MM.1S (cell line): ENCODE measurements at regions not wholly inside any gene's neighbourhood (a gene's known extent, or its start where the extent isn't known, plus 50 kb on each side); places are given as distances from the start of the nearest gene placed in this dataset.

Source experiments
- DNase-seq: peaks from one replicate; pipeline ENCODE4 v3.0.0-alpha.2; 2015
- H2AFZ ChIP-seq: fragments of 300-600 bp; sonication (generic); 2 replicates; pipeline ENCODE4 v1.6.0; 2016; ENCODE audit warnings: antibody characterized with exemption, low read length
- H3F3A ChIP-seq: fragments of 300-600 bp; sonication (generic); 2 replicates; pipeline ENCODE4 v1.6.1; 2016; ENCODE audit warnings: mild to moderate bottlenecking, antibody characterized with exemption, low read length, moderate library complexity, mixed read lengths; ENCODE audit not compliant: insufficient read depth
- H3K27ac ChIP-seq: fragments of 300-600 bp; sonication (generic); 2 replicates; pipeline ENCODE4 v1.5.1; 2016; ENCODE audit warnings: mild to moderate bottlenecking, low read length
- H3K27me3 ChIP-seq: fragments of 300-600 bp; sonication (generic); replicated peaks from 2 replicates; pipeline ENCODE4 v1.6.0; 2016; ENCODE audit warnings: low read length; ENCODE audit not compliant: insufficient read depth
- H3K36me3 ChIP-seq: fragments of 300-600 bp; sonication (generic); replicated peaks from 2 replicates; pipeline ENCODE4 v1.6.1; 2016; ENCODE audit warnings: mild to moderate bottlenecking, low read length, mixed read lengths; ENCODE audit not compliant: insufficient read depth
- H3K4me1 ChIP-seq: fragments of 300-600 bp; sonication (generic); 2 replicates; pipeline ENCODE4 v1.6.1; 2016; ENCODE audit warnings: low read length, mixed read lengths
- H3K4me2 ChIP-seq: fragments of 300-600 bp; sonication (generic); 2 replicates; pipeline ENCODE4 v1.6.0; 2016; ENCODE audit warnings: low read depth, low read length
- H3K4me3 ChIP-seq: fragments of 300-600 bp; sonication (generic); 2 replicates; pipeline ENCODE4 v1.5.1; 2016; ENCODE audit warnings: low read length, mixed read lengths
- H3K79me2 ChIP-seq: fragments of 300-600 bp; sonication (generic); 2 replicates; pipeline ENCODE4 v1.6.1; 2016; ENCODE audit warnings: mixed run types, low read length, mixed read lengths
- H3K9ac ChIP-seq: fragments of 300-600 bp; sonication (generic); 2 replicates; pipeline ENCODE4 v1.6.1; 2016; ENCODE audit warnings: low read length, mixed read lengths
- H3K9me2 ChIP-seq: fragments of 300-600 bp; sonication (generic); replicated peaks from 2 replicates; pipeline ENCODE4 v1.6.1; 2016; ENCODE audit warnings: mild to moderate bottlenecking, low read length, mixed read lengths; ENCODE audit not compliant: insufficient read depth
- H3K9me3 ChIP-seq: fragments of 300-600 bp; sonication (generic); replicated peaks from 2 replicates; pipeline ENCODE4 v1.6.1; 2016; ENCODE audit warnings: mild to moderate bottlenecking, low read length, mixed read lengths; ENCODE audit not compliant: insufficient read depth
- H4K20me1 ChIP-seq: fragments of 300-600 bp; sonication (generic); 2 replicates; pipeline ENCODE4 v1.6.1; 2016; ENCODE audit warnings: mild to moderate bottlenecking, low read length, moderate library complexity, mixed read lengths; ENCODE audit not compliant: insufficient read depth
- EZH2 ChIP-seq: fragments of 300-600 bp; sonication (generic); optimal IDR thresholded peaks from 2 replicates; pipeline ENCODE3; 2017; ENCODE audit warnings: low read depth, mild to moderate bottlenecking, antibody characterized with exemption, low read length, mixed read lengths
- EZH2phosphoT487 ChIP-seq: fragments of 300-600 bp; sonication (generic); IDR thresholded peaks from 2 replicates; pipeline ENCODE4 v1.6.1; 2018; ENCODE audit warnings: antibody characterized with exemption, low read length
- TF ChIP-seq, protein P1 (sequence below): fragments of 300-600 bp; sonication (generic); IDR thresholded peaks from 2 replicates; pipeline ENCODE4 v1.5.1; 2016; ENCODE audit warnings: antibody characterized with exemption, low read length, mixed read lengths

DNA sequence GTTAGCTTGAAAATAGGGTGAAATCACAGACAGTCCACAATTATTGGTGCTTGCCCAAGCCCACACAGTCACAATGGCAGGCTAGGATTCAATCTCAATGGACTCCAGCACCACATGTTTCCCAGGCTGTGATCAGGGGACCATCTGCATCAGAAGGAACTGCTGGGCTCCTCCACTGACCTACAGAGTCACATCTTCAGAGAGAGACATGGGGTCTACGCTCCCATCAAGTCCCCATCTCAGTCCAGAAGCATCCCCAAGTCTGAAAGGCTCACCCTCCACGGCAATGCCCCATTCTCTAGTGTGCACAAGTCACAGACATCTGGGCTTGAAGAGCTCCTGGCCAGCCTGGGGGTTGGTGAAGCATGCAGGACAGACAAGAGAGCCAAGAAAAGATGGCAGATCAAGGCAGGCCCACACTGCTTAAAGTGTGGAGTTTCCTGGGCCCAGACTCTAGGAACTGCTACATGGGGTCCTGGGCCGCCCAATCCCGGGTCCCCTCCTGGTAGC is 262.5 kb downstream of the NPHP4 start:
- H3K4me1 ChIP-seq, result no peaks in the 10 kb centered on the region
- no peak overlapping the region for H3K4me2 ChIP-seq
- no peak overlapping the region for H2AFZ ChIP-seq
- TF ChIP-seq EZH2phosphoT487 (no peak), EZH2 (no peak)
- TF ChIP-seq, protein P1, sequence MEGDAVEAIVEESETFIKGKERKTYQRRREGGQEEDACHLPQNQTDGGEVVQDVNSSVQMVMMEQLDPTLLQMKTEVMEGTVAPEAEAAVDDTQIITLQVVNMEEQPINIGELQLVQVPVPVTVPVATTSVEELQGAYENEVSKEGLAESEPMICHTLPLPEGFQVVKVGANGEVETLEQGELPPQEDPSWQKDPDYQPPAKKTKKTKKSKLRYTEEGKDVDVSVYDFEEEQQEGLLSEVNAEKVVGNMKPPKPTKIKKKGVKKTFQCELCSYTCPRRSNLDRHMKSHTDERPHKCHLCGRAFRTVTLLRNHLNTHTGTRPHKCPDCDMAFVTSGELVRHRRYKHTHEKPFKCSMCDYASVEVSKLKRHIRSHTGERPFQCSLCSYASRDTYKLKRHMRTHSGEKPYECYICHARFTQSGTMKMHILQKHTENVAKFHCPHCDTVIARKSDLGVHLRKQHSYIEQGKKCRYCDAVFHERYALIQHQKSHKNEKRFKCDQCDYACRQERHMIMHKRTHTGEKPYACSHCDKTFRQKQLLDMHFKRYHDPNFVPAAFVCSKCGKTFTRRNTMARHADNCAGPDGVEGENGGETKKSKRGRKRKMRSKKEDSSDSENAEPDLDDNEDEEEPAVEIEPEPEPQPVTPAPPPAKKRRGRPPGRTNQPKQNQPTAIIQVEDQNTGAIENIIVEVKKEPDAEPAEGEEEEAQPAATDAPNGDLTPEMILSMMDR, result no peak
- no peak overlapping the region for H3K4me3 ChIP-seq
- H3K27ac ChIP-seq, result no peak overlapping the region
- H3K27me3 ChIP-seq, result peaks cover 81% of the 10 kb centered on the region
- no peak for DNase-seq
- H3K36me3 ChIP-seq, result no peaks in the 10 kb centered on the region
- no peaks in the 10 kb centered on the region for H3K9me3 ChIP-seq
- no peaks in the 10 kb centered on the region for H4K20me1 ChIP-seq
- no peaks in the 10 kb centered on the region for H3F3A ChIP-seq
- no peak overlapping the region for H3K9ac ChIP-seq
- H3K9me2 ChIP-seq, result no peaks in the 10 kb centered on the region
- H3K79me2 ChIP-seq, result no peaks in the 10 kb centered on the region

DNA sequence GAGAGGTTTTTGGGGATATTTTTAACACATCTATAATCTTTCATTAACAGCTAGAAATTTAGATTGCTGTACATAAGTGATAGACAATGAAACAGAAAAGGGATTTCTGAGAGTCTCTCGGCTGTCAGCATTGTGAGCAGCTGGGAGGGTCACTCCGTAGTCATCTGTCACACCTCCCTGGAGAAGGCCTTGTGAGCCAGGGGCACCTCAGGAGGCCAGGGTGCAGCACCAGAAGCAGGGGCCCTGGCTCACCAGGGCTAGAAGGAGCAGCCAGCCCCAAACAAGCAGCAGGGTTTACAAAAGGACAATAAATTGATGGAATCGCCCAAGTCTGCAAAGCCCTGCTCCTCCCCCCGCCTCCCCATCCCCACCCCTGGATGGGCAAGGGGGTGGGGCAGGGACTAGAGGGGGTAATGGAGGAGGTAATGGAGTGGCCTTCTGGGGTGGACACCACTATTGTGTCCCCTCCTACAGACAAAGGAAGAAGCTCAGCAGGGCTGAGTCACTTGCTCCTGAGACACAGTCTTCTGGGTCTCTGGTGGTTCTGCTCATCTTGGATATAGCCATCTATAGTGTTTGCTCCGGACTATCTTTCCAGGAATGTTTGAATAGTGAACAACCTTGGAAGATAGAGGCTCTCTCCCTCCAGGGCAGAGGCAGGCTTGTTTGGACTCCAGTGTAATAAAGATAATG is 263.4 kb downstream of the NPHP4 start:
- Histone ChIP-seq H2AFZ (no peak overlapping the region), H3K9me2 (no peaks in the 10 kb centered on the region), H3K4me2 (no peak overlapping the region), H3K4me1 (no peaks in the 10 kb centered on the region), H3K27ac (no peak overlapping the region), H3K4me3 (no peak overlapping the region), H4K20me1 (no peaks in the 10 kb centered on the region), H3F3A (no peaks in the 10 kb centered on the region), H3K79me2 (no peaks in the 10 kb centered on the region), H3K9ac (no peak overlapping the region), H3K9me3 (no peaks in the 10 kb centered on the region), H3K36me3 (no peaks in the 10 kb centered on the region), H3K27me3 (peaks cover 81% of the 10 kb centered on the region)
- DNase-seq, result no peak
- TF ChIP-seq EZH2phosphoT487 (no peak), EZH2 (no peak)
- TF ChIP-seq, protein P1, result no peak

DNA sequence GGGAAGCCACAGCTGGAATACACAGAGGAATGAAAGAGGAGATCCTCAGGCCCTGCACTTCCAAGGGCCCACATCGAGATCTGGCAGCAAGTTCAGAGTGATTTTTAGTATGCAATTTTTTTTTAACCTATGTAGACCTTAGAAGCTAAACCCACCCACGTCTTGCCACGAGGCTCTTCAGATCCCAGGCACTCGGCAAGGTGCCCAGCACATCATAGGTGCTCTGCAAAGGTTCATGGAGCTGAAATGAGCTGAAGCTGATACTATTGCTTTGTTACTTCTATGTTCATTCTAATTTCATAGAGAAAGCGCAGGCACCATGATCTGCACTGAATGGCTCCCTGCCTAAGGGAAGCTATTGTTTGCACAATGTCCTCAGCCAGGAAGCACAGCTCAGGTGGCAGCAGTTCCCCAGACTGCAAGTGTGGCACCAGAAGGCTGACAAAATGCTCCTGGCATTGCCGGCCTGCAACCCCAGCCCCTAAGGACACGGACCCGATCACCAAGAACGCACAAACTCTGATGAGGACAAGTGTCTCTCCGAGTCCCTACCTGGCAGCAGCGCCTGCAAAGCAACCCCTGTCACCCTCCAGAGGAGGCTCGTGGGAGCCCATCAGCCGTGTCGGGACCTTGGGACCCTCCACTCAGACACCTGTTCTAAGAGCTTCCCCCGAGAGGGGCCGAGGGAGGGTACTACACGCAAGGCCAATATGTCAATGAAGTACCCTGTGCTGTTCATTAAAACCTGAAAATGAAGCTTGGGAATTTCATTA is 264.2 kb downstream of the NPHP4 start:
- no peaks in the 10 kb centered on the region for H3K9me2 ChIP-seq
- H3K4me1 ChIP-seq, result no peaks in the 10 kb centered on the region
- no peaks in the 10 kb centered on the region for H3F3A ChIP-seq
- H2AFZ ChIP-seq, result no peak overlapping the region
- H3K27me3 ChIP-seq, result peaks cover 81% of the 10 kb centered on the region
- DNase-seq, result no peak
- no peak overlapping the region for H3K27ac ChIP-seq
- TF ChIP-seq EZH2phosphoT487 (no peak), EZH2 (no peak)
- TF ChIP-seq, protein P1, result no peak
- no peaks in the 10 kb centered on the region for H3K36me3 ChIP-seq
- H3K9me3 ChIP-seq, result no peaks in the 10 kb centered on the region
- H3K4me2 ChIP-seq, result no peak overlapping the region
- H4K20me1 ChIP-seq, result no peaks in the 10 kb centered on the region
- H3K79me2 ChIP-seq, result no peaks in the 10 kb centered on the region
- H3K9ac ChIP-seq, result no peak overlapping the region
- H3K4me3 ChIP-seq, result no peak overlapping the region
